T-helper 1 cell treated with Interleukin-12 subunit alpha and Interleukin-12 subunit beta and Interleukin-4 antibody, amounts not matched to agents 30 ng/mL and 1 ng/mL, for 36 hours (primary cell): ENCODE measurements at regions not wholly inside any gene's neighbourhood (a gene's known extent, or its start where the extent isn't known, plus 50 kb on each side); places are given as distances from the start of the nearest gene placed in this dataset.

Source experiments
- intact Hi-C: fragments of 100-400 bp; cut with micrococcal nuclease; formaldehyde crosslinking; loops from one replicate; pipeline ENCODE4 v1.15.1; 2024

DNA sequence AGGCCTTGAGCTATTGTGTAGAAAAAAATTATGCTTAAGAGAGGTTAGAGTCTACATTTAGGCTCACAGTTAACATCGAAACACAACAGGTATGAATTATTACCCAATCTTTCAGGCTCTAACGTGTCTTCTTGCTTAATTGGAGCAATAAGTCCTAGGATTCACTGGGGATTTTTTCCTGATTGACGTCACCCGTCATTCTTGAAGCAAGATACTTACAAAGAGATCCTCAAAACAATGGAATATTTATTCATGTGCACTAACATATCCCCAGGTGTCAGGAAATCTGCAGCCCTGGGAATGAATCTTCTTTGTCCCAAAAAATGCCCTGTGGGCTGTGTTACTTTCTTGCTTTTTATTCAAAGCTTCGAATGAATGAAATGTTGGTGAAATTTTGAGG lies 413.5 kb downstream of the NFIB start:
- intact Hi-C loops = no loop called here

GRCh38 chr9:13899924-13900323 lies 414.0 kb downstream of the NFIB start:
- intact Hi-C loops = no loop called here

DNA sequence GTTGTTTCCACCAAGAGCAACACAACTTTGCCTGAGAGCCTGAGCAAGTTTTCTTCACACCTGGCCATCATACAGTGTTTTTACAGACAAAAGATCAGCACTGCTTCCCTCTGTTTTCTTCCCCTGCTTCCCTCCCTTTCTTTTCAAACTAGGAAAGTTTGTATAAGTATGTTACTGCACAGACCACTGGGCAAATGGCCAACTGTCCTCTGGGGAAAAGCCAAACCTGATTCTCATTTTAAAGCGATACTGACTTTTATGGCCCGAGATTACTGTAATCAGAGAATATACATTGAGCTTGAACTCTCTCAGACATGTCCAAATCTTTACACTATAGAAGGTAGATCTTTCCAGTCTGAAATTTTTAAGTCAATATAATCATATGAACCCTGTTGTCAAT lies 415.0 kb downstream of the NFIB start:
- intact Hi-C loops = no loop called here

DNA sequence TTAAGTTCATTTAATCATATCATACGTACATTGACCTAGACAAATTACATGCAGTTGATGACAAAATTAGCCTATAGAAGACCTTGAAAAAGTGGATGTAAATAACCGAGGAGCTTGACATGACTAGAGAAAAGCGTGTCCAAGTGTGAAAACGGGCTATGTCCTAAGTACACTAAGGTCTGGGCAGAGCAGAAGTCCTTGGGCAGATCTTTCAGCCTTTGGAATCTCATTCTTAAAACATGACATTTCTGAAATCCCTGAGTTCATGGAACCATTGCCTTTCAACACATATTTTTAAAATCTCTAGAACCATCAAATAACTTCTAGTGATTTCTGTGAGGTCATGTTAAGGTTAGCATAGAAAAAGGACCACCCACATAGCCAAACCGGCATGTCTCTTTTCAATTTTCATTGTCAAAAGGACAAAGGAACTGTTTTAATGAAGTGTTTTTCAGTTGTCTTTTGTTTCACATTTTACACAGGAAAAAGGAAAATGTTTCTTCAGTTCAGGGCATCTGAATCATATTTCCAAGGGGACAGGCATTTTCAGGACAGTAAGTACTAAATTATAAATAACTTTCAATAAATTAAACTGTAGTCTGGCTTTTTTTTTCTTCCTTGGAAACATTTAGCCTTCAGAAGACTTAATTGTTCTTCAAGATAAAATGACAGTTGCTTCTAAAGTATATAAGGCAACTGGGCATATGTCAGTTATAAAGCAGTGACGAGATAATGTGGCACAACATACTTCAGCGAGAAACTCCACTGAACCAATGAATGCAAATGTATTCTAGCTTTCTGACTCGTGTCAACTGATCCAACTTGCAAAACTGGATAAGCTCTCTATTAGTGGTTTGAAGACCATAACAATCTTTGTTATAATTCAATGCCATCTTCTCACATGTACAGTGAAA lies 416.8 kb downstream of the NFIB start:
- intact Hi-C loops = no loop called here

DNA sequence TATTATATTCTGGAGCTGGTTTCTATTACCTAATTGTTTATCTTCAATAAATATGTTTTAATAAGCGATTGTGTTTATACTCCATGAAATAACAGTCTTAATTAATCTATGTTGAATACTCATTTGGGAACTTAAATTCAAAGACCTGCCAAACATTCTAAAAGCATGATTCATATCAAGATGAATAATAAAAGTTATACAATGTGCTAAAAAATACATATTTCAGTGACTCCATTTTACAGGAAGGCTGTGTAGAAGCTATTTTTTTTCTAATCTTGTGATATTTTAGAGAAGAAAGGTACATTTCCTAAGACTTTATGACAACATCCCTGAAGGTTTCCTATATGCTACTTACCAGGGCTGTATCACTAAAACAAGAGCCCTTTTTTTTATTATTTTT lies 417.9 kb downstream of the NFIB start:
- intact Hi-C loops = no loop called here

DNA sequence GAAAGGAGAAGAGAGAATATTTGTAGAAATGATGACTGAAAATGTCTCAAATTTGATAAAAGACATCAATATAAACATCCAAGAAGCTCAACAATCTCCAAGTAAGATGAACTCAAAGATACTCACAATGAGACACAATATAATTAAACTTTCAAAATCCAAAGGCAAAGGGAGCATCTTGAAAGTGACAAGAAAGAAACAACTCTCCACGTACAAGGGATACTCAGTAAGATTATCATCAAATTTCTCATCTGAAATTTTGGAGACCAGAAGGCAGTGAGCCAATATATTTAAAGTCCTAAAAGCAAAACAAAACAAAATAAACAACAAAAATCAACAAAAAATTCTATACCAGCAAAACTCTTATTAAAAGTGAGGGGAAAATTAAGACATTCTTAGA lies 428.7 kb downstream of the NFIB start:
- intact Hi-C loops = no loop called here

DNA sequence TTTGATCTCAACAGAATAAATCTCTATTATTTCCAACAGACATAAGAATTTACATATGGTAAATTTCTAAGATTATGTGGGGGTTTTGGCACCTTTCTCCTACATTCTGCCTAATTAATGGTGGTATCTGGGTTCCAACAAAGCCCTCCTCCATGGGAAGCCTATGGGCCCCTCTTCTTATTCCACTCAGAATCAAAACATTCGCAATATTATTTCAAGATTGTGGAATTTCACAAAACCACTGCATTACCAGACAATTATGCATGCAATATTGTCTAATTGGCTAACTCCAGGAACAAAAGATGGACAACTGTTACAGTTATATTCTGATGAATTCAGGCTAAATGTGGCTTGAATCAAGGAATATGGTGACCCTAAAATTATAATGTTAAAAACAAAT lies 434.0 kb downstream of the NFIB start:
- intact Hi-C loops = no loop called here

DNA sequence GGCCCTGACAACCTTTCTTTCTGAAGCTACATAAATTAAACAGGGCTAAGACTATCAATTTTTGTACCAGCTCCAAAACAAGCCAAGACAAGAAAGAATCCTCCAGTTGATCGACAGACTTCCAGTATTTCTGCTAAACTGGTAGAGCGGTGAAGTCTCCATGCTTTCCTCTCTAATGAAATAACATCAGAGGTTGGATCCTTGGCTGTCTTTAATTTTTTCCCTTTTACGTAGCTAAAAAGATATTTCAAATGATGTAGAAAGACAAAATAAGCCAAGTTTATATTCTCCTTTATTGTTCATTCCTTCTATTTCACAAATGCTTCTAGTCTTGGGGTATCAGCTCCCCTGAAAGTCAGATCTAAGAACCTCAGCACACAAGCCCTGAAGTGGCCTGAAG lies 434.9 kb downstream of the NFIB start:
- intact Hi-C loops = no loop called here

GRCh38 chr9:13878241-13878711 lies 435.7 kb downstream of the NFIB start:
- intact Hi-C loops = no loop called here

- intact Hi-C loops = no loop called here
Observed at GRCh38 chr9:13876741-13877140, 437.2 kb downstream of the NFIB start.

DNA sequence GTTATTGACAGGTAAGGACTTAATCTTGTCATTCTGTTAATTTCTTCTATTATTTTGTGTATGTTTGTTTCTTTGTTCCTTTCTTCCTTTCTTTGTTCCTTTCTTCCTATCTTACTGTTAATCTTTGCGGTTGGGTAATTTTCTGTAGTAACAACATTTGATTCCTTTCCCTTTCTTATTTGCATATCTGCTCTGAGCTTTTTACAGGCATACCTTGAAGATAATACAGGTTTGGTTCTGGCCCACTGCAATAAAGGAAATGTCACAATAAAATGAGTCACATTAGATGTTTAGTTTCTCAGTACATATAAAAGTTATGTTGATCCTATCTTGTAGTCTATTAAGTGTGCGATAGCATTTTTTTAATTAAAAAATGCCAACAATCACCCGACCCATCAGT lies 440.7 kb downstream of the NFIB start:
- intact Hi-C loops = no loop called here

DNA sequence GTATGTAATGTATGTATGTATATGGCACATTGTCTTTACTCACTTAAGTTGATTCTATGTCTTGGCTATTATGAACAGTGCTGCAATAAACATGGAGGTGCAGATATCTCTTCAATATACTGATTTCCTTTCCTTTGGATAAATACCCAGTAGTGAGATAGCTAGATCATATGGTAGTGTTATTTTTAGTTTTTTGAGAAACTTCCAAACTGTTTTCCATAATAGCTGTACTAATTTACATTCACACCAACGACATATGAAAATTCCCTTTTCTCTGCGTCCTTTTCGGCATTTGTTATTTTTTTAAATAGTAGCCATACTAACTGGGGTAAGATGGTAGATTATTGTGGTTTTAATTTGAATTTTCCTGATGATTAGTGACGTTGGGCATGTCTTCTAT lies 445.6 kb downstream of the NFIB start:
- intact Hi-C loops = no loop called here

- intact Hi-C loops = no loop called here
Observed at GRCh38 chr9:13865869-13866268, 448.1 kb downstream of the NFIB start.

- intact Hi-C loops = no loop called here
Observed at GRCh38 chr9:13863112-13863511, 450.8 kb downstream of the NFIB start.

GRCh38 chr9:13862654-13863053 lies 451.3 kb downstream of the NFIB start:
- intact Hi-C loops = no loop called here

DNA sequence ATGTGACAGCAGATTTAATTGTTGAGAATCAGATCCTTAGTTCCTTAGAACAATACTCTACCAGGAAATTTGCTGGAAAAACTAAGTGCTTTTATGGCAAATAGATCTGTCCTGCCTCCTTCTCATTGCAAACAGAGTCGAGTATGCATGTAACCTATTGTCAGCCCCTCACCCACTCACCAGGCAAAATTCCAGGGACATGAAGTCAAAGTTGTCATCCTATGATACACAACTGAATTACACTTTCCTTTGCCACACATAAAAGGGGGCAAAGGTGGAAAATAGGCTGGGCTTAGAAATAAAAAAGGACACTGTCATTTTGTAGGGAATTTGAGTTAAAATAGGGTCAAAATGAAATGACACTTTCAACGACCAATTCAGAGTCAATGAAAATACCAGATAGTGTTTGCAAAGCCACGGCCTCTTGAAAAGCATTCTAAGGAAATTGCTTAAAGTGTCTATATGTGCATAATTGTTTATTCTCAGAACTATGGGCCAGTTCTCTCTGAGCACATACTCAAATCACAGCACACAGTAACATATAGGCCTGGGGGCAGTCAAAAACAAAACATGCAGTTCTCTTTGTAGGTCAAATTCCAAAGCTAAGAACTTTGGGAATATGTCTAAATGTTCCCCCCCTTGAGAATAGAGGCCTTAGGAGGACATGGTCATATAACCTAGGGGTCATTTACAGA lies 452.8 kb downstream of the NFIB start:
- intact Hi-C loops = no loop called here

GRCh38 chr9:13860019-13860418 lies 453.9 kb downstream of the NFIB start:
- intact Hi-C loops = no loop called here

GRCh38 chr9:13857521-13857920 lies 456.4 kb downstream of the NFIB start:
- intact Hi-C loops = no loop called here

GRCh38 chr9:13847270-13847669 lies 466.7 kb downstream of the NFIB start:
- intact Hi-C loops = no loop called here

DNA sequence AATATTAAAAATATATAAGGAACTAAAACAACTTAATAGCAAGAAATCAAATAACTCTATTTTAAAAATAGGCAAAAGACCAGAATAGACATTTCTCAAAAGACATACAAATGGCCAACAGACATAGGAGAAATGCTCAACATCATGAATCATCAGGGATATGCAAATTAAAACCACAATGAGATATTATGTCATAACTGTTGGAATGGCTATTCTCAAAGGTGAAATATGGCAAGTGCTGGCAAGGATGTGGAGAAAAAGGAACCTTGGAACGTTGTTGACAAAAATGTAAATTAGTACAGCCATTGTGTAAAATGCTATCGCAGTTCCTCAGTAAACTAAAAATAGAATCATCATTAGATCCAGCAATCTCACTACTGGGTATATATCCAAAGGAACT lies 468.5 kb downstream of the NFIB start:
- intact Hi-C loops = no loop called here

- intact Hi-C loops = no loop called here
Observed at GRCh38 chr9:13841746-13842462, 472.0 kb downstream of the NFIB start.

GRCh38 chr9:13832446-13832845 lies 481.5 kb downstream of the NFIB start:
- intact Hi-C loops = no loop called here
